ENCODE measurements at regions not wholly inside any gene's neighbourhood (a gene's known extent, or its start where the extent isn't known, plus 50 kb on each side); places are given as distances from the start of the nearest gene placed in this dataset.

DNA sequence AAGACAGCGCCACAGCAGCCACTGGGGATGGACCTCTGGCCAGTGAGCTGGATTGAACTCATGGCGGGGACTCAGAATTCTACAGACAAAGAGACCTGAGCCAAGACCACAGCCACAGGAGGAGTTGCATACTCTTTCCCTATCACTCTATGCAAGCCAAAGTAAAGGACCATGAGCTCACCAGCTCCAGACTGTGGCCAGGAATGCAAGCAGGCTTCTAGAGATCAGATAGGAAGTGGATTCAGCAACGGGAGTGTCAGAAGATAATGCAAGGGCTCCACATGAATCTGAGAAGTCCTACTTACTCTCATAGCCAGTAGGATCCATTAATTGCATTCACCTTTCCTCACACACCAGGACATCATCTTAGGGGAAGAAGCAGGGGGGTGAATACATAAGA, 415.4 kb upstream of the POU3F3 start:
- ChIA-PET CTCF (no interaction called here), POLR2A (no interaction called here)
- no peaks in the 10 kb centered on the region for H3K36me3 ChIP-seq (ENCODE audit: control insufficient read depth in 2 of 2, insufficient read depth in 1 of 2, low read length in 2 of 2)
- H3K4me1 ChIP-seq (ENCODE audit: control insufficient read depth, insufficient read depth, low read length) = peaks cover 6% of the 10 kb centered on the region; the same call in 1 of the 2 replicates
- H3K9me3 ChIP-seq (ENCODE audit: control insufficient read depth, insufficient read depth, low read depth, low read length) = no peaks in the 10 kb centered on the region
- TF ChIP-seq, protein P1, sequence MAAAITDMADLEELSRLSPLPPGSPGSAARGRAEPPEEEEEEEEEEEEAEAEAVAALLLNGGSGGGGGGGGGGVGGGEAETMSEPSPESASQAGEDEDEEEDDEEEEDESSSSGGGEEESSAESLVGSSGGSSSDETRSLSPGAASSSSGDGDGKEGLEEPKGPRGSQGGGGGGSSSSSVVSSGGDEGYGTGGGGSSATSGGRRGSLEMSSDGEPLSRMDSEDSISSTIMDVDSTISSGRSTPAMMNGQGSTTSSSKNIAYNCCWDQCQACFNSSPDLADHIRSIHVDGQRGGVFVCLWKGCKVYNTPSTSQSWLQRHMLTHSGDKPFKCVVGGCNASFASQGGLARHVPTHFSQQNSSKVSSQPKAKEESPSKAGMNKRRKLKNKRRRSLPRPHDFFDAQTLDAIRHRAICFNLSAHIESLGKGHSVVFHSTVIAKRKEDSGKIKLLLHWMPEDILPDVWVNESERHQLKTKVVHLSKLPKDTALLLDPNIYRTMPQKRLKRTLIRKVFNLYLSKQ (tag by site-specific recombination; IDR thresholded peaks at IDR 0.05; ENCODE audit: borderline replicate concordance) = no peak
- no peak for TF ChIP-seq ZNF19 (tag by site-specific recombination; IDR thresholded peaks at IDR 0.05; ENCODE audit: low read depth)
- TF ChIP-seq, protein P2, sequence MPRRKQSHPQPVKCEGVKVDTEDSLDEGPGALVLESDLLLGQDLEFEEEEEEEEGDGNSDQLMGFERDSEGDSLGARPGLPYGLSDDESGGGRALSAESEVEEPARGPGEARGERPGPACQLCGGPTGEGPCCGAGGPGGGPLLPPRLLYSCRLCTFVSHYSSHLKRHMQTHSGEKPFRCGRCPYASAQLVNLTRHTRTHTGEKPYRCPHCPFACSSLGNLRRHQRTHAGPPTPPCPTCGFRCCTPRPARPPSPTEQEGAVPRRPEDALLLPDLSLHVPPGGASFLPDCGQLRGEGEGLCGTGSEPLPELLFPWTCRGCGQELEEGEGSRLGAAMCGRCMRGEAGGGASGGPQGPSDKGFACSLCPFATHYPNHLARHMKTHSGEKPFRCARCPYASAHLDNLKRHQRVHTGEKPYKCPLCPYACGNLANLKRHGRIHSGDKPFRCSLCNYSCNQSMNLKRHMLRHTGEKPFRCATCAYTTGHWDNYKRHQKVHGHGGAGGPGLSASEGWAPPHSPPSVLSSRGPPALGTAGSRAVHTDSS (tag by site-specific recombination; IDR thresholded peaks at IDR 0.05) = no peak
- TF ChIP-seq ZNF660 (tag by site-specific recombination; IDR thresholded peaks at IDR 0.05) = no peak
- no peak for TF ChIP-seq ZNF48 (tag by site-specific recombination; IDR thresholded peaks at IDR 0.05)
- no peak for TF ChIP-seq ZNF677 (tag by site-specific recombination; IDR thresholded peaks at IDR 0.05)
- no peak overlapping the region for H3K27ac ChIP-seq (ENCODE audit: extremely low read depth, low read depth, low read length)
- H3K4me3 ChIP-seq (ENCODE audit: low read depth, low read length) = no peak overlapping the region

DNA sequence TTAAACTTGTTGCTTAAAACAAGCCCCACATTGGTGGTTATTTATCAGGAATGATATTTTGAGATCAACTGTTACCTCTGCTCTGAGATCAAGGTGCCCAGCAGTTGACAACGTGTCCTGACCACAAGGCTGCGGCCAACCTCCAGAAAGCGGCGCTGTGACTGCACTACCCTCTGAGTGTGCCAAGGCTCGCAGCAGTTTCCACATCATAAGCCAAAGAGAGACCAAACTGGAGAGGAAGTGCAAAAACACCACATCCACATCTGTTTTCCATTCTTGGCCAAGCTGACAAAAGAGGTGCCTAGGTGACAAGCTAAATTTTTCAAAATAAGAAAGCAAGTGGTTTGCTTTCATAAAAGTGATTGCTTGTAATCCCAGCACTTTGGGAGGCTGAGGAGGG, 410.8 kb upstream of the POU3F3 start:
- H3K36me3 ChIP-seq (ENCODE audit: control insufficient read depth in 2 of 2, insufficient read depth in 1 of 2, low read length in 2 of 2) = no peaks in the 10 kb centered on the region
- H3K4me3 ChIP-seq (ENCODE audit: low read depth, low read length) = no peak overlapping the region
- H3K9me3 ChIP-seq (ENCODE audit: control insufficient read depth, insufficient read depth, low read depth, low read length) = no peaks in the 10 kb centered on the region
- no peaks in the 10 kb centered on the region for H3K4me1 ChIP-seq (ENCODE audit: control insufficient read depth, insufficient read depth, low read length)
- H3K27ac ChIP-seq (ENCODE audit: extremely low read depth, low read depth, low read length) = no peak overlapping the region
- TF ChIP-seq ZNF48 (tag by site-specific recombination; IDR thresholded peaks at IDR 0.05) (no peak), ZBTB7A (tag by site-specific recombination; IDR thresholded peaks at IDR 0.05; ENCODE audit: low read depth) (no peak), HOXA7 (CRISPR knock-in tag; IDR thresholded peaks at IDR 0.05; ENCODE audit: borderline replicate concordance) (no peak), GLI2 (tag by site-specific recombination; IDR thresholded peaks at IDR 0.05; ENCODE audit: borderline replicate concordance, low read depth) (no peak)
- TF ChIP-seq, protein P3, sequence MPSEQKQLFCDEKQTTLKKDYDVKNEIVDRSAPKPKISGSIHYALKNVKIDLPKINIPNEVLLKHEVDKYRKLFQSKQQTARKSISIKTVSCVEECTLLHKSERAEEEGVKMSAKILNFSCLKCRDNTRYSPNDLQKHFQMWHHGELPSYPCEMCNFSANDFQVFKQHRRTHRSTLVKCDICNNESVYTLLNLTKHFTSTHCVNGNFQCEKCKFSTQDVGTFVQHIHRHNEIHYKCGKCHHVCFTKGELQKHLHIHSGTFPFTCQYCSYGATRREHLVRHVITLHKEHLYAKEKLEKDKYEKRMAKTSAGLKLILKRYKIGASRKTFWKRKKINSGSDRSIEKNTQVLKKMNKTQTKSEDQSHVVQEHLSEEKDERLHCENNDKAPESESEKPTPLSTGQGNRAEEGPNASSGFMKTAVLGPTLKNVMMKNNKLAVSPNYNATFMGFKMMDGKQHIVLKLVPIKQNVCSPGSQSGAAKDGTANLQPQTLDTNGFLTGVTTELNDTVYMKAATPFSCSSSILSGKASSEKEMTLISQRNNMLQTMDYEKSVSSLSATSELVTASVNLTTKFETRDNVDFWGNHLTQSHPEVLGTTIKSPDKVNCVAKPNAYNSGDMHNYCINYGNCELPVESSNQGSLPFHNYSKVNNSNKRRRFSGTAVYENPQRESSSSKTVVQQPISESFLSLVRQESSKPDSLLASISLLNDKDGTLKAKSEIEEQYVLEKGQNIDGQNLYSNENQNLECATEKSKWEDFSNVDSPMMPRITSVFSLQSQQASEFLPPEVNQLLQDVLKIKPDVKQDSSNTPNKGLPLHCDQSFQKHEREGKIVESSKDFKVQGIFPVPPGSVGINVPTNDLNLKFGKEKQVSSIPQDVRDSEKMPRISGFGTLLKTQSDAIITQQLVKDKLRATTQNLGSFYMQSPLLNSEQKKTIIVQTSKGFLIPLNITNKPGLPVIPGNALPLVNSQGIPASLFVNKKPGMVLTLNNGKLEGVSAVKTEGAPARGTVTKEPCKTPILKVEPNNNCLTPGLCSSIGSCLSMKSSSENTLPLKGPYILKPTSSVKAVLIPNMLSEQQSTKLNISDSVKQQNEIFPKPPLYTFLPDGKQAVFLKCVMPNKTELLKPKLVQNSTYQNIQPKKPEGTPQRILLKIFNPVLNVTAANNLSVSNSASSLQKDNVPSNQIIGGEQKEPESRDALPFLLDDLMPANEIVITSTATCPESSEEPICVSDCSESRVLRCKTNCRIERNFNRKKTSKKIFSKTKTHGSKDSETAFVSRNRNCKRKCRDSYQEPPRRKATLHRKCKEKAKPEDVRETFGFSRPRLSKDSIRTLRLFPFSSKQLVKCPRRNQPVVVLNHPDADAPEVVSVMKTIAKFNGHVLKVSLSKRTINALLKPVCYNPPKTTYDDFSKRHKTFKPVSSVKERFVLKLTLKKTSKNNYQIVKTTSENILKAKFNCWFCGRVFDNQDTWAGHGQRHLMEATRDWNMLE (tag by site-specific recombination; conservative IDR thresholded peaks at IDR 0.05; ENCODE audit: low read depth) = no peak
- TF ChIP-seq, protein P4, sequence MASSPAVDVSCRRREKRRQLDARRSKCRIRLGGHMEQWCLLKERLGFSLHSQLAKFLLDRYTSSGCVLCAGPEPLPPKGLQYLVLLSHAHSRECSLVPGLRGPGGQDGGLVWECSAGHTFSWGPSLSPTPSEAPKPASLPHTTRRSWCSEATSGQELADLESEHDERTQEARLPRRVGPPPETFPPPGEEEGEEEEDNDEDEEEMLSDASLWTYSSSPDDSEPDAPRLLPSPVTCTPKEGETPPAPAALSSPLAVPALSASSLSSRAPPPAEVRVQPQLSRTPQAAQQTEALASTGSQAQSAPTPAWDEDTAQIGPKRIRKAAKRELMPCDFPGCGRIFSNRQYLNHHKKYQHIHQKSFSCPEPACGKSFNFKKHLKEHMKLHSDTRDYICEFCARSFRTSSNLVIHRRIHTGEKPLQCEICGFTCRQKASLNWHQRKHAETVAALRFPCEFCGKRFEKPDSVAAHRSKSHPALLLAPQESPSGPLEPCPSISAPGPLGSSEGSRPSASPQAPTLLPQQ (tag by site-specific recombination; IDR thresholded peaks at IDR 0.05) = no peak
- CTCF ChIA-PET = interaction anchor here (0.6 kb wide), 1 partner anchor 397 kb away, joined by 3 read pairs; no protein-coding TSS in a partner anchor
- POLR2A ChIA-PET = no interaction called here

DNA sequence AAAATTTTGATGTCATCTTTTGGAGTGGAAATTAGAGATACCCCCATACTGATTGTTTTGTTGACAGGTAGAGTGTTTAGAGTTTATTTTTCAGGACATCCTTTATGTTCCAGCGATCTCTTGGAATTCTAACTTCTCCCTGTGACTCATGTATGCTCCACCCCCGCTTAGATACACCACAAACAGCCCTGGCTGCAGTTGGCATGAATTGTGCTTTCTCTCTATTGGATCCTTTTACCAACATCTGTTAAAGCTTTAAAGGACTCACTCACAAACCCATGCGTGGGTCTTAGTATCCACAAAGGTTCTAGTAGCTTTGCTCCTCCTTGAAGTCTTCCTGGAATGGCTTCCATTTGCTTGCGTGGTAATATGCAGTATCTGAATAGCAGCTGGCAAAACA, 409.5 kb upstream of the POU3F3 start:
- Histone ChIP-seq H3K4me3 (ENCODE audit: low read depth, low read length) (no peak overlapping the region), H3K4me1 (ENCODE audit: control insufficient read depth, insufficient read depth, low read length) (no peaks in the 10 kb centered on the region), H3K36me3 (ENCODE audit: control insufficient read depth in 2 of 2, insufficient read depth in 1 of 2, low read length in 2 of 2) (no peaks in the 10 kb centered on the region), H3K27ac (ENCODE audit: extremely low read depth, low read depth, low read length) (no peak overlapping the region), H3K9me3 (ENCODE audit: control insufficient read depth, insufficient read depth, low read depth, low read length) (no peaks in the 10 kb centered on the region)
- ChIA-PET POLR2A (no interaction called here), CTCF (interaction anchor here (0.9 to 1.0 kb wide), 2 partner anchors 14 to 410 kb away, joined by 3 read pairs; no protein-coding TSS in a partner anchor)
- TF ChIP-seq ZNF16 (tag by site-specific recombination; IDR thresholded peaks at IDR 0.05; ENCODE audit: low read depth) (no peak), GLI4 (tag by site-specific recombination; IDR thresholded peaks at IDR 0.05) (no peak), ZNF837 (tag by site-specific recombination; IDR thresholded peaks at IDR 0.05) (no peak), ZNF266 (tag by site-specific recombination; IDR thresholded peaks at IDR 0.05; ENCODE audit: low read depth) (no peak), ZNF621 (tag by site-specific recombination; IDR thresholded peaks at IDR 0.05) (no peak), SCRT2 (tag by site-specific recombination; IDR thresholded peaks at IDR 0.05) (no peak), BCL11A (tag by site-specific recombination; IDR thresholded peaks at IDR 0.05; ENCODE audit: low read depth) (no peak)
- TF ChIP-seq, protein P5, sequence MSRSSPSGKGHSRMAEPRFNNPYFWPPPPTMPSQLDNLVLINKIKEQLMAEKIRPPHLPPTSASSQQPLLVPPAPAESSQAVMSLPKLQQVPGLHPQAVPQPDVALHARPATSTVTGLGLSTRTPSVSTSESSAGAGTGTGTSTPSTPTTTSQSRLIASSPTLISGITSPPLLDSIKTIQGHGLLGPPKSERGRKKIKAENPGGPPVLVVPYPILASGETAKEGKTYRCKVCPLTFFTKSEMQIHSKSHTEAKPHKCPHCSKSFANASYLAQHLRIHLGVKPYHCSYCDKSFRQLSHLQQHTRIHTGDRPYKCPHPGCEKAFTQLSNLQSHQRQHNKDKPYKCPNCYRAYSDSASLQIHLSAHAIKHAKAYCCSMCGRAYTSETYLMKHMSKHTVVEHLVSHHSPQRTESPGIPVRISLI (tag by site-specific recombination; IDR thresholded peaks at IDR 0.05) = no peak
